ENCODE measurements at regions not wholly inside any gene's neighbourhood (a gene's known extent, or its start where the extent isn't known, plus 50 kb on each side); places are given as distances from the start of the nearest gene placed in this dataset.

- TF ChIP-seq POLR2A (IDR thresholded peaks at IDR 0.05) (no peak), CTCF (IDR thresholded peaks at IDR 0.05) (no peak)
Measured at GRCh38 chr5:3875144-3875543, 279.5 kb downstream of the IRX1 start.
